ENCODE measurements at regions not wholly inside any gene's neighbourhood (a gene's known extent, or its start where the extent isn't known, plus 50 kb on each side); places are given as distances from the start of the nearest gene placed in this dataset.

DNA sequence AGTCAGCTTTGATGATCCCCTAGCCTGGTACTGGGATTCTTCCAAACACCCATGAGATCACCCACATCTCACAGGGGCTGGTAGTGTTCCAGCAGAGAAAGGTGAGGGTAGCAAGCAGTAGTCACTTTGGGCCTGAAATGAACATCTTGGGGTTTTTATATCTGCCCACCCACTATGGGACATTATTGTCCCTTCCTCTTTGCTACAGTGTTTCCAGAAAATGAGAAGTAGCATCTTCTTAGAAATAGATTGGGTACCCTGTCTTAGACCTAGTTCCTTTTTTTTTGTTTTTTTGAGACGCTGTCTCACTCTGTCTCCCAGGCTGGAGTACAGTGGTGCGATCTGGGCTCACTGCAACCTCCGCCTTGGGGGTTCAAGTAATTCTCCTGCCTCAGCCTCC is 249.2 kb upstream of the ANKRD55 start:
- no peak for DNase-seq (ENCODE audit: low read depth in 2 of 2)

DNA sequence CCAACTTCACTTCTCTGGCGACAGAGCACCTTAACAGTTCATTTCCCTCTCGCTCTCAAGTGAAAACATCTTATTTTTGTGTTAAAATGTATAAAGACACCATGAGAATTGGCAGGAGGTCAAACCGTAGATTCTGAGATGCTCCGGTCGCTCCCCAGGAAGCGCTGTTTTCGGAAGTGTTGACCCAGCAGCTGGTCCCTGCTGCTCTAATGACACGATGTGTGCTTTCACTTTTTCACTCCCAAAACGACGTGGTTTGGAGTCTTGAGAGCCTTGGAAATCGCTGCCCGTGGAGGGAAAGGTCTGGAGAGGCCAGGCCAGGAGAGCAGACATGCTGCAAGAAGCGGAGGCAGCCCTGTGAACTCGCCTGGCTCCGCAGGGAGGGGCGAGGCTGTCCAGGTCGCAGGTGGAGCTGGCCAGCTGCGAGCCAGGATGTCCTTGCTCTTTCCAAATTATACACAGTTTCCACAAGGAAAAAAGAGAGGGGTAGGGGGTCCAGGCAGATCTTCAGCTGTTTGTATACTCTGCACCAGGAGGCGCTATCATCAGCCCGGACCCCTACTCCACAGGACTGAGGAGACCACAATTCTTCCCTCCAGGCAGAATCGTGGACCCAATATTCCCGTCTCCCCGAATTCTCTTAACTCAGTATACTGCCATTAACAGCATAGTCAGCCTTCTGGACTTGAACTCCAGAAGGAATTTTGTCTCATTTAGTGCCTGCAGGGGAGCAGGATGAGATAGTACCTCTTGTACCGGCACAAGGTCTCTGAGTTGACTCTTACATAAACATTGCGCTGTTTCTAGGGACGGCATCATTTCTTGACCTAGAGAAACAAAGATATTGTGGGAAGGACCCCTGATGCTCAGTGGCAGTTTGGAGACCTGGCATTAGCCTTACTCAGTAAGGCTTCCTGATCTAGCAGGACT is 248.6 kb upstream of the ANKRD55 start:
- no peak for DNase-seq (ENCODE audit: low read depth in 2 of 2)

DNA sequence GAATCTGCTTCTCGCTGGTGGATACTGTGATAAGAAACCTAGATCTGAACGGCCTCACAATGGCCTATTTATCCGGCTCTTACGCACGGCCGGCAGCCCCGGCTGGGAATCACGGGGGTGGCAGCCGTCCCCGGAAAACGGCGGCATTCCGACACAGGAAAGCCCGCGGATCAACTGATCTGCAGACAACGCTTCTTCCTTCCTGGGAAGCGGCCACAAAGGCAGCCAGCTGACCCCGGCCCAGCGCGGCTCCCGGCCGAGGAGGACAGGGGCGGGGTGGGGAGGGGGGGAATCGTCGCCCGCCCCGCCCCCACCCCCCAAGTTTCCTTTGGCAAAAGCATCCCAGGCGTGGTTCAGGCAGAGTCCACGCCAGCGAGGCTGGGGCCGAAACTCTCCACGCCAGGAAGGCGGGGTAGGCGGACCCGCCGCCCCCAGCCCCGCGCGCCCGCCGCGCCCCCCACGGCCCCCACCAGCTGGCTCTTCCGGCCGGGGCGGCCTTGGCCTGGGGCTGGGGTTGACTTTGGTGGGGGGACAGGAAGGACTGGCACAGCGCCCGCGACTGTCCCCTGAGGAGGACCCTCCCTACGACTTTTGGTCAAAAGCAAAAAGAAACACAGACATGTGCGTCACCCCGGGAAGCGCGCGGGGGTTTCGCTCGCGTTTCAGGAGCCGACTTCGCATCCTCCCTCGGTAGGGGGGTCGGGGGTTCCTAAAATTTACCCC is 247.7 kb upstream of the ANKRD55 start:
- no peak for DNase-seq (ENCODE audit: low read depth in 2 of 2)

DNA sequence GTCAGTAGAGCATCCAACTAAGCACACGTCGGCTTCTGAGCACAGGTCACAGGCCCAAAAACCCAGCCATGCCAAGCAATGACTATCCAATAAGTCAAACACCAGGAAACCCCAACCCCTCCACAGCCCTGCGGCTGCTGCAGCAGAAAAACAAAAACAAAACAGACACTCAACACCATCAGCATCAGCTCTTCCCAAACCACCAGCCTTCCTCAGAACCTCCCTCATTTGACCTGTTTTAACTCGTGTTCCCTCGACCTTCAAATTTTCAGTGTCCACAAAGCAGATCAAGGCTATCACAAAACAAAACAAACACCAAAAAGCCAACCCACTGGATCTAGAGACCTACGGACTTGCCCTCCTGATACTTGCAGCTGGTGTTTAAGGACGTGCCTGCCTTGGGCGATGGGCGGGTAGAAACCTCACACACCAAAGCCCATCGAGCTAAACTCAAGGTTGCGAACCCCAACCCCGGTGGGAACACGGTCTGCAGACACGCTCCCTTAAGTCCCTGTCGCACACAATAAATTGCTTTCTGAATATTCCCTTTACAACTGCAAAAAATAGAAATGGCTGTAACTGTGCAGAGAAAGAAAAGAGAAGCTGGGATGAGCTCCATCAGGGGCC is 247.1 kb upstream of the ANKRD55 start:
- DNase-seq (ENCODE audit: low read depth in 2 of 2): no peak

DNA sequence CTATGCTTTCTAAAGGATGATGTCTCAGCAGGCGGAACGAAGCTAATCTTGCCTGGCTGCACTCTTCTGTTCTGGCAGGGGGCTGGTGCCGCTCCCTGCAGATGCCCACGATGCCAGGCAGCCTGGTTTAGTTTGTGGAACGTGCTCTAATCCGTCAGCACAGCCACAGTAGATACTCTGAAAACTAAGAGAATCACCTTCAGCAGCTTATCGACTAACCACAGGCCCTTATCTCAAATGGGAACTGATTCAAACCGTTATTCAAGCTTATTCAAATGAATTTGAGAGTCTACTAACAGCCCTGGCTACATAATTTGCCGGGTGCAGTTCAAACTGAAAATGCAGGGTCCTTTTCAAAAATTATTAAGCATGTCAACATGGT is 246.6 kb upstream of the ANKRD55 start:
- no peak for DNase-seq (ENCODE audit: low read depth in 2 of 2)

DNA sequence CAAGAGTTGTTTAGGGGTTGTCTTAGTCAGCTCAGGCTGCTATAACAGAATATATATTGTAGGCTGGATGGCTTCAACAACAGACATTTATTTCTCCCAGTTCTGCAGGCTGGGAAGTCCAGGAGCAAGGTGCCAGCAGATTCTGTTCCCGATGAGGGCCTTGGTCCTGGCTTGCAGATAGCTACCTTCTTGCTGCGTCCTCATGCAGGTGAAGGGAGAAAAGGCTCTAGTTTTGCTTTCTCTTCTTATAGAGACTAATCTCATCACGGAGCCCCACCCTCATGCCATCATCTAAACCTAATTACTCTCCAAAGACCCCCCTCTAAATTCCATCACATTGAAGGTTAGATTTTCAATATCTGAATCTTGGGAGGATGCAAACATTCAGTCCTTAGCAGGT is 246.0 kb upstream of the ANKRD55 start:
- no peak for DNase-seq (ENCODE audit: low read depth in 2 of 2)

DNA sequence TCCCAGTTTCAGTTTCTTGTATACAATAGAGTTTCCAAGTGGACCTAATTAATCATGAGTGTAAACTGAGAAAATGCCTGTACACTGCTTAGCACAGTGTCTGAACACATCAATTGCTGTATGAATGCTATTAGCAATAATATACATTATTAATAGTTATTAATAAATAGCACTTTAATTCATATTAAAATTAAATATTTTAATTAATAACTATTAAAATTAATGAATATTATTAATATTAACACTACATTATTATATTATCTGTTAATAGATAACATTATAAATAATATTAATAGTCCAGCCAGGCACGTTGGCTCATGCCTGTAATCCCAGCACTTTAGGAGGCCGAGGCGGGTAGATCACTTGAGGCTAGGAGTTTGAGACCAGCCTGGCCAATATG is 244.9 kb upstream of the ANKRD55 start:
- DNase-seq (ENCODE audit: low read depth in 2 of 2): no peak

DNA sequence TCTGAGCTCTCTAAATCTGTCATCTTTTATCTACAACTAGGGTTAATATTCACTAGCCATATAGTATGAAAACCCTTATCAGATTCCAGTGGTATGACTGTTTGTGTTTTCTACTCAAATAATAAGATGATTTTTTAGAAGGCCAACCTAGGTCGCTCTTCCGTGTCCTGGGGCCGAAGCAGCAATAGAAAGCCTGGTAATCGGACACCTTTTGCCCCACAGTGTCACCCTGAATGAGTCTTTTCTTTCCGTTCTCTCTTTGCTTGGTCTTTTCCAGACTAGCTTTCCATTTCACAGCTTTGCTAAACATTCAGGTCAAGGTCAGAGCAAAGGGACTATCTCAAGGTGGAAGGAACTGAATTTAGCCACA is 243.3 kb upstream of the ANKRD55 start:
- DNase-seq (ENCODE audit: low read depth in 2 of 2): no peak

DNA sequence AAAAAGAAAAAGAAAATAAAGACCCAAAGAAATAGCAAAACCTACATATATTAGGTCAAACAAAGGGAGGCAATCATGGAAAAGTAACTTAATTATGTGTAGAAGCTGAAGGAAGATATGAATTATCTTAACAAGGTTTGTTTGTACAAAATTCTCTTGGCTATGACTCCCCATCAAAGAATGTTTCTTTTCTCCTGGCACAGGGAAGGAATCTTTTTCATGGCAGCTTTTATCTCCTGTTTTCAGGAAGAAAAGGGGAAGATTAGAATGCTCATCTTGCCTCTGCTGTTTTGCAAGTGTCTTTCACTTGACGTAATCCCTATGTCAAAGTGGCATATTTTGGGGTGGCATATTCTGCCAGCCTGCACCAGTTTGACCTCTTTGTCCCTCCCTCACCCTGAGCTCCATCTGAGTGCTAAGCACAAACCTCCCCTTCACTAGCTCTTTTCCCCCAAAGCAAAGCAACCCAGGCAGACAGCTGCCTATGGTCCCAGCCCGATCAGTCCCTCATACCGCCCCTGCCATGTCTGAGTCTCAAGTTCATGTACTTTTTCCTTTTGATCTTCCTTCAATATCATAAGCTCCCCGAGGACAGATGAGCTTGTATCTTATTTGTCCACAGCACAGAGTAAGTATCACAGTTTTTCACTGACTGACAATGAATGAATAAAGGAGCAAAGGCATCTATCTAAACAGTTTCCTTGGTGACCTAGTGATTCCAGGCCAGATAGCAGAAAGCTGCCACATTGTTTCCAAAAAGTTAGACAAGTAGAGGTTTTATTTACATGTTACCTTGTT is 242.8 kb upstream of the ANKRD55 start:
- no peak for DNase-seq (ENCODE audit: low read depth in 2 of 2)

DNA sequence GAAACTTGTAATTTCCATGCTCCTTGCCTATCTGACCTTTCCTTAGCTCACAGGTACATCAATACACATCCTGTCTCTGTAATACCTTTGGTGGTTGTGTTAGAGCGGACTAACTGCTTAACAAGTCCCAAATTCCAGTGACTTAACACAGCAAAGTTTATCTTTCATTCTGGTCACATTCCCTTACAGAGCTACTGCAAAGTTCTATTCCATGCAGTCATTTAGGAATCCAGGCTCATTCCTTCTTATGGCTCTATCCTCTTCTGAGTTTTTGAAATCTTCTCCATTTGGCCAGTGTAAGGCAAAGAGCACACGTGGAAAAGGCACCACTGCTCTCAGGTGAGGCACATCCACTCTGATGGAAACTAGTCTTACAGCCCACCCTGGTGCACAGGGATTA is 238.6 kb upstream of the ANKRD55 start:
- DNase-seq (ENCODE audit: low read depth in 2 of 2): no peak

DNA sequence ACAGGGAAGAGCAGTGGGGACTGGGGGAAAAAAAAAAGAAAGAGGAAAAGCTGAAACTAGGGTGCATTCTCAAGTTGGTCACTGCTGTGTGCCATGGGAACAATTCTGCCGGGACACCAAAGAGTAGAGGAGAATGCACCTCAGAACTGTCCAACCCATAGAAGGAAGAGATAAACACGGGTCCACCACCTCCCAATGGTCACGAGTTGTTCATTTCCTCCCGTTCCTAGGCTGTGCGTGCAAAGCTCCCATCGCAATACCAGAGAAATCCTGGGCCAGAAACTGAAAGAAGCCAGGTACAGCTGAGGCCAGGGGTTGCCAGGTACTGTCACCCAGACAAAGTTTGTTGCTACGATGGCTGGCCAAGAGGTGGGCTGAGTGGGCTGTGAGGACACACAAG is 236.9 kb upstream of the ANKRD55 start:
- DNase-seq (ENCODE audit: low read depth in 2 of 2): no peak

DNA sequence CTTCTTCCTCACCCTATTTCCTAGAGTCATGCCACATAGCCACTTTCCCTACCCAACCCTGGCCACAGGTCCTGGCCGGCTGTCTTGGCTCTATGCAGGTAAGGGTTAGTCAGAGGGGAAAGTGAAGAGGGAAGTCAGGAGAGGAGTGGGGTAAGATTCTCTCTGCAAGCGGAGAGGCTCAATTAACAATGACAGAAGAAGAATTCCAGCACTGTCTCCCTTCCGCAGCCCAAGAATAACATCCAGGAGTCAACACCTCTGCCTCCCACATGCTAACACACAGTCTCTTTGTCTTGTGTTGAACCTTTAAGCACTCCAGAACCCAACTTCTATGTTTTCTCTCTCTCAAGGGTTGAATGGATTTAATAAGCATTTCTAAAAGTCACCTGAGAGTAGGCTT is 235.1 kb upstream of the ANKRD55 start:
- no peak for DNase-seq (ENCODE audit: low read depth in 2 of 2)

DNA sequence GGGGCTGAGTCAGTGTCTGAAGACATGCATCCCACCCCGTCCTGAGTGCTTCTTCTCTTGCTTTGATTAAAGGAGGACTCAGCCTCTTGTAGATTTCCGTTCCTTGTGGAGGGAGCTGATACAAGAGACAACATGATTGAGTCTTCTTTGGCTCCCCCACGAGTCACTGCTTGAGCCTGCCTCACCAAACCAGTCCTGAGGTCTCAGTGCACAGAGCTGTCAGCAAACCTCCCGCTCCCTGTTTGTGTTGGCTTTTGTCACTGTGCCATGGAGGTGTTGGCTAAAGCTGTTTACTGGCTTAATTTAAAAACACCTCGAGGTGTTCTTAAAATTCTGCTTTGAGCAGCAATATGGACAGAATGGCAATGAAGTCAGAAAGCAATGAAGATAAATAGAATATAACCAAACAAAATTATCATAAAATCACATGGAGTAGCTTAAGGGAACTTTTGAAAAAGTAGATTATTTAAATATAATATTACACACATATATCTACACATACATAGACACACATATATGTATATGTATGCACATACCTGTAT is 234.1 kb upstream of the ANKRD55 start:
- no peak for DNase-seq (ENCODE audit: low read depth in 2 of 2)

DNA sequence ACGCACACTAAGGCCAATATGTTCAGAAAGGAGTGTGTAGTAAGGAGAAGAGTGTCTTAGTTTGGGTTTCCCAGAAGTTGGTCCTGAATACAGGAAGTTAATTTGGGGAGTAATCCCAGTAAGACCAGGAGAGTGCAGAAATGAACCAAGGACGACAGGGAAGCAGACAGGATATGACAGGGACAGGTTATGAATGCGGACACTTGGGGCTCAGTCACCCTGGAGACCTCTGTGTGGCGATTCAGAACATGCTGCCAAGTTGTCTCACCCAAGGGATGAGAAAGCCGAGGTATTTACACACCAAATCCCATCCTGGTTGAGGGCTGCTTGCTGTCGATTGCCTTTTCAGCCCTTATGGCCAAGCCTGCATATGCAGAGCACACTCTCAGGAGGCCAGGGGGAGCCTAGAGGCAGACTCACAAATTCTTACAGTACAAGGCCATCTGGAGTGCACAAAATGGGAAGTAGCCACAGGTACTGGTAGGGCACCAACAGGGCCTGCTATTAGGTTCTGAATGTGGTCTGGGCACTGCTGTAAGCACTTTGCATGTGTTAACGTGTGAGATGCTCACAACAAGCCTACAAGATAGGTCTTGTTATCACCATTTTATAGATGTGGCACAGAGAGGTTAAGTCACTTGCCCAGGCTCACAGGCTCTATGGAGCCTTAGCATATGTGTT is 233.1 kb upstream of the ANKRD55 start:
- DNase-seq (ENCODE audit: low read depth in 2 of 2): no peak

DNA sequence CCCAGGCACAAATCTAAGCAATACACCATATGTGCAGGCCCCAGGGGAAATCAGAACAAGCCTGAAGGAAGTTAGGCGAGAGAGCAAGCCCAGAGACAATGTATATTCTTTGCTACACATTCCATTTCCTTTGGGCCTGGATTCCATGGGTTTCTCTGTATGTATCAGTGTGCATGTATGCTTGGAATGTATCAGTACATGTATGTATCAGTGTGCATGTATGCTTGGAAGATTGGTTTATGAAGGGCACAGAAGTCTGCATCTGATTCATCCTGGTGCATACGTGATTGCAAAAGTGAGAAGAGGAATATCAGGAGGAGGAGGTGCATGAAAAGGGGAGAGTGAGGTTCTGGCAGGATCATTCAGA is 232.6 kb upstream of the ANKRD55 start:
- no peak for DNase-seq (ENCODE audit: low read depth in 2 of 2)

DNA sequence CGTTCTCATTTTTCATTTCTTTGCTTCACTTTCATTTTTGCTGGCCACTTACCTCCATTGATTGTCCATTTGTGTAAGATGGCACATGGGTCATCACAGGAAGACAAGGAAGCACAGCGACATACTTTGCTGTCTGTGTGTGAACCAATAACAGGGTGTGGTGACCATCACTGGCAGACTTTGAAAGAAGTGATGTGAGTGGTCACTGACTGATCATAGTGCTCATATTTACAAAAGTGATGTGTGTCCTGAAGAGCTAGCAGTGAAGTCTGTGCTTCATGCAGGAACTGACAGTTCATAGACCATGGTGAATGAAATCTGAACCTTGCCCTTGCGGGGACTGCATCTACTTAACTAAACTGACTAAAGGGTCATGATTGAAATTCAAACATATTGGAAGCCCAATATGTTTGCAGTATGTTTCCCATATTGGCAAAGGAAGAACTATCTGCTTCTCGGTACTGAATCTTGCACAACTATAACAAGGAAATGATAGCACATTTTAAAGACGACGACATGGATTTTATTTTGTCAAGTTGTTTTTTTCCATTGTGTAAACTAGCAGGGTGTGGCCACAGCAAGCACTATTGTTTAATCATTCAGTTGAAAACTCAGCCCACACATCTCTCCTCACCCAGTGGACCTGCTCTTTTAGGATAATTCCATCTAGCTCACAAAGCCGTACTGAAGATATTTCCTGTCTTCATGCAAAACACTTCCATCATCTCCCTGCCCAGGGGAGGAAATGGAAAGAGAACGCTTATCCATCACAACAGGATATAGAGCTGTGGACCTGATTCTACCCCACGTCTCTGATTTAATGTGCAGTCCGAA is 232.0 kb upstream of the ANKRD55 start:
- no peak for DNase-seq (ENCODE audit: low read depth in 2 of 2)

DNA sequence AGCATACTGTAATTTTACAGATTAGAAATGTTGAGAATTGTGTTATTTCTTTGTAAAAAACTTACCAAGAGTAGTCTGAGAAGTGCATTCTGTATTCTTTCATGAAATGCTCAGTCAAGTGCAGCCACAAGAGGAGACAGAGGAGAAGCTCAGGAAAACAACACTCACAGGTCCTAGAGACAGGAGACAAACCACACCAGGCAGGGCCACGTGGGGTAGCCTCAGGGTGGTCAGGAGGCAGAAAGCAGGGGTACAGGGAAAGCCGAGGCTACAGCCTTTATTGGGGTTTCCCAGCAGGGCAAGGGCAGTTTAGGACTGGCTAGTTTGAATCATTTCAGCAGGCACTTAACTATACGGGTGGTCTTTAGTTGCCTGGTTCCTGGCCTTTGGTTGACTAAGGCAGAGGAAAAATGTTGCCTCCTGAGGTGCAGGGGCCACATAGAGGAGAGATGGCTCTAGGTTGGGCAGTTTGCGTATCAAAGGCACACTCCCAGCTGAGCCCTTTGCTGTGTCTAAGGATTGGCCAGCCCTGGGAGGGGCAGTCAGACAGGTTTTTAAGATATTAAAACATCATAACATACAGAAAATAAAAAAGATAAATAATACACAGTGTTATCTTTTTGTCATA is 230.9 kb upstream of the ANKRD55 start:
- DNase-seq (ENCODE audit: low read depth in 2 of 2): no peak

DNA sequence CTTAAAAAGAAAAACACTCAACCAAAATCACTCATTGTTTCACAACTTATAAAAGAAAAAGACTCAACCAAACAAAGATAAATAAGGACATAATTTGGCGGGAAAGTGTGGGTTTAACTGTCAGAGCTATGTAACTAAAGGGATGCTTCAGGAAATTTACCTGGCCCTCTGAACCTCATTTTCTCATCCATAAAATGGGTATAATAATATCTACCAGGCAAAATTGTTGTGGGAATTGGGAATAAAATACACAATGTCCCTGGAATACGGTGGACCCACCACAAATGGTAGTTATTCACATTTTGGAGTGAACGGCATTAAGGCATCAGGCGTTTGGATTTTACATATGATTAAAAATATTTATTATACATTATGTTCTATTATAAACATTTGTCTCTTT is 228.5 kb upstream of the ANKRD55 start:
- no peak for DNase-seq (ENCODE audit: low read depth in 2 of 2)

DNA sequence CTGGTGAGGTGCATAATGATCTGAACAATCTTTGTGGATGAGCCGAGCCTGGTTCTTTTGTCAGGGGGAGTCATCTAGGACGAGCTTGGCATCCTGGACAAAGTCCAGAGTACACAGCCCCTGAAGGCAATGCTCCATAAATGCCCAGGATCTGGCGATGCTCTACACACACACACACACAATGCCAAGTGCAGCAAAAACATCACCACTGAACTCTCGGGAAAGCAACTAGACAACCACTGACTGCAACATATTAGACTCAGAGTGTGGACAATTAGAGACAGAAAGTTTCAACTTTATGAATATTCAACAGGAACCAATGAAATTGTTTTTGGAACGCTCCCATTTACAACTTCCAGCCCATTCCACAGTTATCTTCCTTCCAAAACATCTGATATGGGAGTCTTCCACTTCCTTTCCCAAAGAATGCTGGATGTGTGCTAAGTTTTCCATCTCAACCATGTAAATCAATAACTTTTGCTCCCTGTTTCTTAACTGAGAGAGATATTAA is 227.6 kb upstream of the ANKRD55 start:
- DNase-seq (ENCODE audit: low read depth in 2 of 2): no peak

DNA sequence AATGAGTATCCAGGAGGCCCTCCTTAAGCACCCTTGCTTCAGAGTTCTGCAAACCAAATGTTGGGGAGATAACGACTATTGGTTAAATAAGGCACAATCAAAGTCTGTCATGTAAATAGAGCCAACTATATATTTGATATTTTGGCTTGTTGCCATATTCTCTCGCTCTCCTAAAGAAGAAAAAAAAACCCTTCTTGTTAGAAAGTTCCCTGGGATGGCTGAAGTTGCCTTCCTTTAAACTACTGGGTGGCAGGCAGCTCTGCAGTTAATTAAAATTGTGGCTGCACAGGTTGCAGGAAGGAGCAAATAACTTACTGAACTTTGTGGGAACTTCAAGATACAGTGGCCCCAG is 227.0 kb upstream of the ANKRD55 start:
- no peak for DNase-seq (ENCODE audit: low read depth in 2 of 2)
